Heart left ventricle (tissue), 16 donors: ENCODE measurements at regions not wholly inside any gene's neighbourhood (a gene's known extent, or its start where the extent isn't known, plus 50 kb on each side); places are given as distances from the start of the nearest gene placed in this dataset.

Source experiments
- ATAC-seq, 4 donors: fragments of 200-7000 bp; cut with Tn5 transposase; one replicate each; pipeline ENCODE4 v1.9.1; 2020 to 2022; ENCODE audit warnings: moderate library complexity in 4 of 4, mild to moderate bottlenecking in 3 of 4, moderate number of reproducible peaks in 1 of 4
- DNase-seq, 5 donors: peaks; one replicate each; pipeline ENCODE4 v3.0.0-alpha.2; 2020
- H3K27ac ChIP-seq, 12 donors: fragments of 200-600 bp; sonication (generic) in 4 of 12; one replicate each; pipeline versions ENCODE4 v1.5.0 to v1.8.0; 2016 to 2022; ENCODE audit warnings: mild to moderate bottlenecking in 2 of 12
- H3K27me3 ChIP-seq, 9 donors: fragments of 200-600 bp; sonication (generic) in 2 of 9; one replicate each; pipeline versions ENCODE4 v1.5.1 to v1.8.0; 2016 to 2022; ENCODE audit warnings: mild to moderate bottlenecking in 3 of 9
- H3K36me3 ChIP-seq, 9 donors: fragments of 200-600 bp; sonication (generic) in 2 of 9; one replicate each; pipeline versions ENCODE4 v1.5.0 to v1.8.0; 2018 to 2022; ENCODE audit warnings: mild to moderate bottlenecking in 2 of 9
- H3K4me1 ChIP-seq, 12 donors: fragments of 200-600 bp; sonication (generic) in 4 of 12; one replicate each; pipeline versions ENCODE4 v1.5.0 to v1.8.0; 2016 to 2022; ENCODE audit warnings: mild to moderate bottlenecking in 3 of 12
- H3K4me3 ChIP-seq, 12 donors: fragments of 200-600 bp; sonication (generic) in 4 of 12; one replicate each; pipeline versions ENCODE4 v1.5.0 to v1.8.0; 2017 to 2022; ENCODE audit warnings: mild to moderate bottlenecking in 9 of 12, moderate library complexity in 4 of 12
- H3K9me3 ChIP-seq, 12 donors: fragments of 200-600 bp; sonication (generic) in 4 of 12; one replicate each; pipeline versions ENCODE4 v1.5.0 to v1.8.0; 2016 to 2022; ENCODE audit warnings: mild to moderate bottlenecking in 1 of 12
- POLR2A ChIP-seq, 2 donors: fragments of 450-650 bp; IDR thresholded peaks; one replicate each; pipeline ENCODE4 v1.6.1; 2017; ENCODE audit warnings: antibody characterized with exemption in 2 of 2, mild to moderate bottlenecking in 2 of 2, moderate library complexity in 2 of 2
- WGBS, 4 donors: extraction: QIAGEN DNeasy Blood & Tissue Kit in 2 of 4; methylation state at CpG; one replicate each; pipeline versions ENCODE4 v1.1.5 to v1.1.7; 2013 to 2018; 5-methylcytosine and 5-hydroxymethylcytosine counted together
- intact Hi-C, 10 donors: fragments of 100-400 bp; cut with DNase I; formaldehyde crosslinking; loops; one replicate each; pipeline versions ENCODE4 v1.11.1 to v1.14.2; 2022
- TF ChIP-seq, protein P1 (sequence below), 12 donors: fragments of 200-600 bp; sonication (generic) in 4 of 12; IDR thresholded peaks; one replicate each; pipeline versions ENCODE4 v1.5.0 to v1.8.0; 2018 to 2022; ENCODE audit warnings: antibody characterized with exemption in 12 of 12, mild to moderate bottlenecking in 5 of 12
- donor health status: ischemic (EF 13 %, LVEDD 7.1; RV severe dilation, severe dysfunction).
- donor health status: healthy with polysubstance abuse.
- donor health status: DM: no; HTN: yes; CAD: no.
- donor health status: DM: no; HTN: no; CAD: no.
- donor health status: ischemic (EF 25% LVEDD 6.9; RV normal size, moderate dysfunction).
- donor health status: ischemic (EF 25% LVEDD 5.7; RV mildly dilated, moderate dysfunction).
- donor health status: healthy.
- donor health status: DM: yes; HTN: yes; CAD: no.
- donor health status: ischemic (EF 35%, LVEDD 5.7; RV mildly dilated, moderate dysfunction).
- donor health status: nonischemic (EF 11% LVEDD 7.7; RV severe dilation, severe dysfunction).
- donor health status: DM: yes; HTN: yes; CAD: no.
- donor health status: PGD.
- donor health status: ischemic (EF 29% LVEDD 5.4; RV normal size, mild dysfunction).
- donor health status: nonischemic (EF 23%, LVEDD 6.1; RV moderate dilation, normal function).

DNA sequence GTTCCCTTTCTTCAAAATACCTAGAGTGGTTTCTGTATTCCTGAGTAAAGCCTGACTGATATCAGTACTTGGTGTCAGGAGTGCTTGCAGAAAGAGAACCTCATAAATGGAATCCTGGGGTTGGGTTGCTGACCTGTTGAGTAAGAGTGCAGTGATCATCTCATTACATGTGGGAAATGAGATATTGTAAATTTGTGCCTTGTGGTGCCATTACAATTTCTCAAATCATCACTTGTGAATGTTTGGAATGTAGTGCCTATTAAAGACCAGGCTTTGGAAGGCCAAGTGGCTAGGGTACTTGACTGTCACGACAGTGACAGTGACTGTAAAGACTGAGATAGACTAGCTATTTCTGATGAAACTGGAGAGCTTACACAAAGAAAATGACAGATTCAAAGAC lies 176.7 kb upstream of the CTTNBP2NL start:
- DNase-seq: no peak
- no peak overlapping the region for H3K27ac ChIP-seq
- intact Hi-C loops: no loop called here
- H3K27me3 ChIP-seq: no peaks in the 10 kb centered on the region
- no peak overlapping the region for H3K4me3 ChIP-seq
- 39 to 54% (median 45%) methylated on average over 1 of the region's 1 CpG for WGBS, 4 donors
- TF ChIP-seq POLR2A (IDR thresholded peaks at IDR 0.05): no peak
- TF ChIP-seq, protein P1, sequence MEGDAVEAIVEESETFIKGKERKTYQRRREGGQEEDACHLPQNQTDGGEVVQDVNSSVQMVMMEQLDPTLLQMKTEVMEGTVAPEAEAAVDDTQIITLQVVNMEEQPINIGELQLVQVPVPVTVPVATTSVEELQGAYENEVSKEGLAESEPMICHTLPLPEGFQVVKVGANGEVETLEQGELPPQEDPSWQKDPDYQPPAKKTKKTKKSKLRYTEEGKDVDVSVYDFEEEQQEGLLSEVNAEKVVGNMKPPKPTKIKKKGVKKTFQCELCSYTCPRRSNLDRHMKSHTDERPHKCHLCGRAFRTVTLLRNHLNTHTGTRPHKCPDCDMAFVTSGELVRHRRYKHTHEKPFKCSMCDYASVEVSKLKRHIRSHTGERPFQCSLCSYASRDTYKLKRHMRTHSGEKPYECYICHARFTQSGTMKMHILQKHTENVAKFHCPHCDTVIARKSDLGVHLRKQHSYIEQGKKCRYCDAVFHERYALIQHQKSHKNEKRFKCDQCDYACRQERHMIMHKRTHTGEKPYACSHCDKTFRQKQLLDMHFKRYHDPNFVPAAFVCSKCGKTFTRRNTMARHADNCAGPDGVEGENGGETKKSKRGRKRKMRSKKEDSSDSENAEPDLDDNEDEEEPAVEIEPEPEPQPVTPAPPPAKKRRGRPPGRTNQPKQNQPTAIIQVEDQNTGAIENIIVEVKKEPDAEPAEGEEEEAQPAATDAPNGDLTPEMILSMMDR (IDR thresholded peaks at IDR 0.05): no peak
- no peaks in the 10 kb centered on the region for H3K36me3 ChIP-seq
- no peaks in the 10 kb centered on the region for H3K4me1 ChIP-seq
- no peaks in the 10 kb centered on the region for H3K9me3 ChIP-seq
- ATAC-seq: no peak

DNA sequence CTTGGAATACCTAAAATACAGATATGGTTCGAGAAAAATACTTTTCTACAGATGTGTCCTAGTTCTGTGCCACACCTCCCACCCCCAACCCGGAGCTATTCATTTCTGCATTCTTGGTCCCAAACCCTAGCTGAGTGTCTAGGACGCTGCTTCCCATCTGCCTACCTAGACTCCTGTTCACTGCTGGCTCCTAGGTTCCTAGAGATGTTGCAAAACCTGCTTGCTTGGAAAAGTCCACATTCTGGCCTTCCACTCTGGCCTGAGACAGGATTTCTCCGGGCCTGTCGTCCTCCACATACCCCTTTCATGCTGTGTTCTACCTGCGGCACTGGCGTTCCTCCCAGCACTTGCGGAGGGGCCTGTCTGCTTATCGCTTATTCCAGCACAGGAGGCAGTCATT lies 165.8 kb upstream of the CTTNBP2NL start:
- peaks cover 0 to 2% (median 0%) of the 10 kb centered on the region in 9 donors for H3K36me3 ChIP-seq
- ATAC-seq: no peak
- no peak for DNase-seq
- intact Hi-C loops: no loop called here
- H3K27me3 ChIP-seq: no peaks in the 10 kb centered on the region
- no peak overlapping the region for H3K4me3 ChIP-seq
- H3K4me1 ChIP-seq: no peaks in the 10 kb centered on the region
- WGBS, 4 donors: 83 to 90% (median 85%) methylated on average over 9 of the region's 9 CpGs
- no peak for TF ChIP-seq POLR2A (IDR thresholded peaks at IDR 0.05)
- TF ChIP-seq, protein P1 (IDR thresholded peaks at IDR 0.05): no peak
- H3K9me3 ChIP-seq: peaks cover 0 to 22% (median 4%) of the 10 kb centered on the region in 12 donors
- no peak overlapping the region for H3K27ac ChIP-seq

DNA sequence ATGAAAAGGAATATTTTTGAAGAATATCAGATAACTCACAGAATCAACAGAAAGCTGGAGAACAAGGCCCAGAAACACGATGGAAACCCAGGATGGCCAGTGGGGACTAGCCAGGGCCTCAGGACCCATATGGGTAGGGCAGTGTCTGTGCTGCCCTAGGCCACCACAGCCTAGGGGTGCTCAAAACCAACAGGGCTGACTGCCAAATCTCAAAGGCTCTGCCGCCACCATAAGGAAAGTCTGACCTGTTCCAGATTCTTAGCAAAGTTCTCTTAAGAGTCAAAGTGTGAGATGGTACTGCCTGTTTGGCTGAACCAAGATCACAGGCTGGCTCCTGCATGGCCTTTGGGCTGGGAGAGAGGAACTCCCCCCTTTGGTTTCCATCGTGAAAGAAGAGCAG lies 164.7 kb upstream of the CTTNBP2NL start:
- intact Hi-C loops: no loop called here
- H3K4me3 ChIP-seq: no peak overlapping the region
- H3K36me3 ChIP-seq: peaks cover 0 to 2% (median 0%) of the 10 kb centered on the region in 9 donors
- ATAC-seq: no peak
- H3K27ac ChIP-seq: no peak overlapping the region
- 60 to 67% (median 62%) methylated on average over 3 of the region's 3 CpGs for WGBS, 4 donors
- TF ChIP-seq POLR2A (IDR thresholded peaks at IDR 0.05): no peak
- TF ChIP-seq, protein P1 (IDR thresholded peaks at IDR 0.05): no peak
- DNase-seq: no peak
- H3K4me1 ChIP-seq: no peaks in the 10 kb centered on the region
- peaks cover 0 to 22% (median 4%) of the 10 kb centered on the region in 12 donors for H3K9me3 ChIP-seq
- H3K27me3 ChIP-seq: no peaks in the 10 kb centered on the region

DNA sequence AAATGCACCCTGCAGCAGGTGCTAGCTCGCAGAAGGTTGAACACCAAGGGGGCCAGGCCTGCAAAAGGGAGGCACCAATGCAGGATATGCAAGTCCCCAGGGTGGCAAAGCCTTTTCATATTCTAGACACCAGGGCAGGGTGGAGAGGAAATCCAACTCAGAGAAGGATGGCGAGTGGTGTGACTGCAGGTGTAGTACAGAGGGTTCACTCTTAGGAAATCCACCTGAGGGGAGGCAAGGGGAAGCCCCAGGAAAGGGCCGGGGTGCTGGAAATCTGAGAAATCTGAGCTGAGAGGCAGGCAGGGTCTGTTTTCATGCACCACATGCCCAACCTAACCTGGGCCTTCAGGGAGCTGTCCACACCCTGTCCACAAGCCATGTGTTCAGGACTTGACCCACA lies 163.2 kb upstream of the CTTNBP2NL start:
- no peak overlapping the region for H3K4me3 ChIP-seq
- H3K9me3 ChIP-seq: peaks cover 0 to 21% (median 4%) of the 10 kb centered on the region in 12 donors
- ATAC-seq: no peak
- peaks cover 0 to 2% (median 0%) of the 10 kb centered on the region in 9 donors for H3K36me3 ChIP-seq
- intact Hi-C loops: no loop called here
- no peak for DNase-seq
- H3K27me3 ChIP-seq: no peaks in the 10 kb centered on the region
- H3K27ac ChIP-seq: no peak overlapping the region
- WGBS, 4 donors: 66 to 87% (median 70%) methylated on average over 3 of the region's 3 CpGs
- no peak for TF ChIP-seq POLR2A (IDR thresholded peaks at IDR 0.05)
- TF ChIP-seq, protein P1 (IDR thresholded peaks at IDR 0.05): no peak
- no peaks in the 10 kb centered on the region for H3K4me1 ChIP-seq
